Trophoblast cell (in vitro differentiated cells and primary cell): ENCODE measurements at regions not wholly inside any gene's neighbourhood (a gene's known extent, or its start where the extent isn't known, plus 50 kb on each side); places are given as distances from the start of the nearest gene placed in this dataset.

Source experiments
- DNase-seq, 2 donors: peaks; one replicate each; pipeline ENCODE4 v3.0.0-alpha.2; 2016
- H2AFZ ChIP-seq: 2 replicates; pipeline ENCODE4 v1.6.1; 2013; ENCODE audit warnings: low read length, moderate library complexity, mild to moderate bottlenecking; ENCODE audit not compliant: insufficient read depth, poor library complexity
- H2AK5ac ChIP-seq: 2 replicates; pipeline ENCODE4 v1.6.1; 2013; ENCODE audit warnings: mild to moderate bottlenecking, low read length
- H2BK120ac ChIP-seq: 2 replicates; pipeline ENCODE4 v1.6.1; 2013; ENCODE audit warnings: low read length, mild to moderate bottlenecking, moderate library complexity; ENCODE audit not compliant: insufficient read depth, poor library complexity
- H2BK12ac ChIP-seq: 2 replicates; pipeline ENCODE4 v1.6.1; 2013; ENCODE audit warnings: mild to moderate bottlenecking, low read length, moderate library complexity
- H2BK5ac ChIP-seq: 2 replicates; pipeline ENCODE4 v1.6.1; 2013; ENCODE audit warnings: low read length, low read depth, moderate library complexity, mild to moderate bottlenecking; ENCODE audit not compliant: poor library complexity
- H3K14ac ChIP-seq: 2 replicates; pipeline ENCODE4 v1.6.1; 2013; ENCODE audit warnings: mild to moderate bottlenecking, low read length
- H3K18ac ChIP-seq: 2 replicates; pipeline ENCODE4 v1.6.1; 2013; ENCODE audit warnings: mild to moderate bottlenecking, low read length
- H3K23ac ChIP-seq: 2 replicates; pipeline ENCODE4 v1.6.1; 2013; ENCODE audit warnings: low read length
- H3K27ac ChIP-seq: 2 replicates; pipeline ENCODE4 v1.5.1; 2013; ENCODE audit warnings: low read depth, mild to moderate bottlenecking, inconsistent platforms, low read length, moderate library complexity
- H3K27me3 ChIP-seq: 2 replicates; pipeline ENCODE4 v1.6.1; 2013; ENCODE audit warnings: inconsistent platforms, mild to moderate bottlenecking, low read length, moderate library complexity; ENCODE audit not compliant: insufficient read depth
- H3K36me3 ChIP-seq, 2 experiments: 1 replicate in 1 of 2; 2 replicates in 1 of 2; pipeline ENCODE4 v1.6.1; 2013; ENCODE audit warnings: low read length in 2 of 2, mild to moderate bottlenecking in 2 of 2, moderate library complexity in 1 of 2; ENCODE audit not compliant: insufficient read depth in 2 of 2, control insufficient read depth in 1 of 2
- H3K4ac ChIP-seq: 2 replicates; pipeline ENCODE4 v1.6.1; 2013; ENCODE audit warnings: low read depth, mild to moderate bottlenecking, low read length, moderate library complexity
- H3K4me1 ChIP-seq, 2 experiments: 1 replicate in 1 of 2; 2 replicates in 1 of 2; pipeline ENCODE4 v1.6.1; 2013; ENCODE audit warnings: low read length in 2 of 2, mild to moderate bottlenecking in 2 of 2, moderate library complexity in 1 of 2; ENCODE audit not compliant: insufficient read depth in 2 of 2, control insufficient read depth in 1 of 2
- H3K4me2 ChIP-seq: 2 replicates; pipeline ENCODE4 v1.6.1; 2013; ENCODE audit warnings: inconsistent platforms, mild to moderate bottlenecking, low read length, moderate library complexity
- H3K4me3 ChIP-seq: 2 replicates; pipeline ENCODE4 v1.5.1; 2013; ENCODE audit warnings: mild to moderate bottlenecking, low read depth, low read length, inconsistent platforms
- H3K79me1 ChIP-seq: one replicate; pipeline ENCODE4 v1.6.1; 2013; ENCODE audit warnings: low read length
- H3K79me2 ChIP-seq: 2 replicates; pipeline ENCODE4 v1.6.1; 2013; ENCODE audit warnings: low read length, mild to moderate bottlenecking; ENCODE audit not compliant: control insufficient read depth, insufficient read depth, poor library complexity
- H3K9ac ChIP-seq: 2 replicates; pipeline ENCODE4 v1.6.1; 2013; ENCODE audit warnings: mild to moderate bottlenecking, low read length
- H3K9me3 ChIP-seq: 2 replicates; pipeline ENCODE4 v1.6.1; 2013; ENCODE audit warnings: low read depth, mild to moderate bottlenecking, control low read depth, inconsistent platforms, low read length; ENCODE audit not compliant: insufficient read depth
- H4K12ac ChIP-seq: 2 replicates; pipeline ENCODE4 v1.6.1; 2013; ENCODE audit warnings: low read depth, mild to moderate bottlenecking, low read length, moderate library complexity
- H4K8ac ChIP-seq: 2 replicates; pipeline ENCODE4 v1.6.1; 2013; ENCODE audit warnings: low read depth, mild to moderate bottlenecking, low read length, moderate library complexity
- H4K91ac ChIP-seq: one replicate; pipeline ENCODE4 v1.6.1; 2013; ENCODE audit warnings: low read depth, mild to moderate bottlenecking, low read length, moderate library complexity
- WGBS: extraction: QIAGEN DNeasy Blood & Tissue Kit; methylation state at CpG from one replicate; pipeline ENCODE4 v1.1.7; 2013; ENCODE audit warnings: missing lambda C conversion rate; ENCODE audit not compliant: insufficient read length, insufficient coverage; ENCODE audit errors: extremely low coverage; 5-methylcytosine and 5-hydroxymethylcytosine counted together

DNA sequence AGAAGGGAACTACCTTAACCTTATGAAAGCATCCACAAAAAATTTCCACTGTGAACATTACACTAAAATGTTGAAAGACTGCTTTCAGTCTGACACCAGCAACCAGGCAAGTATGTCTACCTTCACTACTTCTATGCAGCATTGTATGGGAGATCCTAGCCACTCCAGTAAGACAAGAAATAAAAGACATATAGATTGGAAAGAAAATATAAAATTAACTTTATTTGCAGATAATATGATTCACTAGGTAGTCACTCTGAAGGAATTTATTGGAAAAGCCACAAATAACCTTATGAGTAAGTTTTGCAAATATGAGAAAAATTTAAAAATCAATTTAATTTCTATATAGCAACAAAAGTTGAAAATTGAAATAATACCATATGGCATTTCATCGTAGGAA is 172.0 kb downstream of the RERGL start:
- no peak for DNase-seq
- Histone ChIP-seq H4K8ac (no peak overlapping the region), H3K18ac (no peak overlapping the region), H3K9ac (no peak overlapping the region), H3K23ac (no peak overlapping the region), H2AFZ (no peak overlapping the region), H3K79me1 (no peaks in the 10 kb centered on the region), H2BK120ac (no peak overlapping the region), H3K4me3 (no peak overlapping the region), H3K27ac (no peak overlapping the region), H3K79me2 (no peaks in the 10 kb centered on the region), H2AK5ac (no peak overlapping the region), H2BK12ac (no peak overlapping the region), H3K9me3 (no peaks in the 10 kb centered on the region), H3K4ac (no peak overlapping the region), H4K91ac (no peak overlapping the region), H4K12ac (no peak overlapping the region), H3K4me2 (no peak overlapping the region), H2BK5ac (no peak overlapping the region), H3K36me3 (no peaks in the 10 kb centered on the region), H3K27me3 (no peaks in the 10 kb centered on the region), H3K14ac (no peak overlapping the region), H3K4me1 (no peaks in the 10 kb centered on the region)
- no CpG with 5 or more reads among the region's 1 CpG for WGBS

GRCh38 chr12:17884581-17884980 is 205.4 kb downstream of the RERGL start:
- Histone ChIP-seq H4K8ac (no peak overlapping the region), H3K79me2 (no peaks in the 10 kb centered on the region), H2BK12ac (no peak overlapping the region), H3K4me2 (no peak overlapping the region), H3K36me3 (no peaks in the 10 kb centered on the region), H2AK5ac (no peak overlapping the region), H2AFZ (no peak overlapping the region), H3K79me1 (no peaks in the 10 kb centered on the region), H3K27me3 (no peaks in the 10 kb centered on the region), H3K4me3 (no peak overlapping the region), H3K23ac (no peak overlapping the region), H3K4ac (no peak overlapping the region), H3K14ac (no peak overlapping the region), H4K12ac (no peak overlapping the region), H2BK5ac (no peak overlapping the region), H3K9ac (no peak overlapping the region), H3K18ac (no peak overlapping the region), H4K91ac (no peak overlapping the region), H3K27ac (no peak overlapping the region), H3K9me3 (no peaks in the 10 kb centered on the region), H2BK120ac (no peak overlapping the region), H3K4me1 (no peaks in the 10 kb centered on the region)
- no CpG with 5 or more reads among the region's 1 CpG for WGBS
- no peak for DNase-seq

DNA sequence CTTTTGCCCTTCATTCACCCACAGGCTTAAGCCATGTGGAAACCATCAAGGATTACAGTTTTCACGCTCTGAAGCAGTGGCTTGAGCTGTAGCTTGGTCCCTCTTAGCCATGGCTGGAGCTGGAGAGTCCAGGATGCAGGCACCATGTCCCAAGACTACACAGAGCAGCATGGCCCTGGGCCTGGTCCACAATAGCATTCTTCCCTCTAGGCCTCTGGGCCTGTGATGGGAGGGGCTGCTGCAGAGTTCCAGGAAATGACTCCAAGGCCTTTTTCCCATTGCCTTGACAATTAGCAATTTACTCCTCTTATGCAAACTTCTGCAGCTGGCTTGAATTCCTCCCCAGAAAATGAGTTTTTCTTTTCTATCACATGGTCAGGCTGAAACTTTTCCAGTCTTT is 211.3 kb downstream of the RERGL start:
- Histone ChIP-seq H2AK5ac (no peak overlapping the region), H4K12ac (no peak overlapping the region), H3K9me3 (peaks cover 4% of the 10 kb centered on the region), H3K4ac (no peak overlapping the region), H2AFZ (no peak overlapping the region), H3K4me3 (no peak overlapping the region), H2BK120ac (no peak overlapping the region), H3K36me3 (no peaks in the 10 kb centered on the region), H3K23ac (no peak overlapping the region), H3K4me2 (no peak overlapping the region), H3K79me1 (no peaks in the 10 kb centered on the region), H3K27me3 (no peaks in the 10 kb centered on the region), H3K79me2 (no peaks in the 10 kb centered on the region), H3K14ac (no peak overlapping the region), H3K9ac (no peak overlapping the region), H4K91ac (no peak overlapping the region), H3K4me1 (no peaks in the 10 kb centered on the region), H3K27ac (no peak overlapping the region), H3K18ac (no peak overlapping the region), H2BK5ac (no peak overlapping the region), H2BK12ac (no peak overlapping the region), H4K8ac (no peak overlapping the region)
- no CpG with 5 or more reads among the region's 1 CpG for WGBS
- no peak for DNase-seq

DNA sequence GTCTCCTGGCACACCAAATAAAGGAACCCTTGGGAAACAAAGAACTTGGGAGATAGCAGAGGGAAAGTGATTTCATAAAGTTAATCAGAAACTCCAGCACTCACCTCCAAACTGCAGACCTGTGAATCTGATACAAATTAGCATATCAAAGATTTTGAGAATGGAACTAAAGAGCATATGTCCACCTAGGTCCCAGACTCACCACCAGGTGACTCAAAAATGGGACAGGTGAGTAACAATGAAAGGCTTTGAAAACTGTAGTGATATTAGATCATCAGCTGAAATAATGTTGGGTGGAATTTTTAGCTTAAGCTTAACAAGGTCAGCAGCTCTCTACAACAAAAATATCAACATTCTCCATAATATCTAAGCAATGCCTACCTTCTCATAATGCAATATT is 214.8 kb downstream of the RERGL start:
- Histone ChIP-seq H3K27me3 (no peaks in the 10 kb centered on the region), H3K27ac (no peak overlapping the region)

More for the DNA sequence above, 214.8 kb downstream of the RERGL start:
- Histone ChIP-seq H3K9ac (no peak overlapping the region), H2AFZ (no peak overlapping the region), H3K79me2 (no peaks in the 10 kb centered on the region), H3K4me3 (no peak overlapping the region), H2BK12ac (no peak overlapping the region), H2BK5ac (no peak overlapping the region), H4K91ac (no peak overlapping the region), H3K14ac (no peak overlapping the region), H3K9me3 (peaks cover 4% of the 10 kb centered on the region), H2BK120ac (no peak overlapping the region), H3K4me1 (no peaks in the 10 kb centered on the region), H3K18ac (no peak overlapping the region), H3K4ac (no peak overlapping the region), H4K12ac (no peak overlapping the region), H3K23ac (no peak overlapping the region), H4K8ac (no peak overlapping the region), H3K4me2 (no peak overlapping the region), H2AK5ac (no peak overlapping the region), H3K79me1 (no peaks in the 10 kb centered on the region), H3K36me3 (no peaks in the 10 kb centered on the region)
- no peak for DNase-seq
